Body of pancreas (tissue), 4 donors: ENCODE measurements at regions not wholly inside any gene's neighbourhood (a gene's known extent, or its start where the extent isn't known, plus 50 kb on each side); places are given as distances from the start of the nearest gene placed in this dataset.

ENCODE experiments used
- CTCF ChIP-seq, 7 experiments: fragments of 450-650 bp in 4 of 7; fragments of 200-600 bp in 3 of 7; sonication (generic) in 3 of 7; IDR thresholded peaks; one replicate each; pipeline ENCODE4 v1.5.1; 2016 to 2019; ENCODE audit warnings: antibody characterized with exemption in 7 of 7
- POLR2A ChIP-seq, 3 donors: fragments of 450-650 bp; IDR thresholded peaks; one replicate each; pipeline ENCODE4 v1.6.1; 2016; ENCODE audit warnings: antibody characterized with exemption in 3 of 3, mild to moderate bottlenecking in 2 of 3

- TF ChIP-seq CTCF (IDR thresholded peaks at IDR 0.05) (no peak), POLR2A (IDR thresholded peaks at IDR 0.05) (no peak)
These were observed 523.5 kb downstream of the CDH26 start for GRCh38 chr20:60481743-60482133.
